ENCODE measurements at regions not wholly inside any gene's neighbourhood (a gene's known extent, or its start where the extent isn't known, plus 50 kb on each side); places are given as distances from the start of the nearest gene placed in this dataset.

DNA sequence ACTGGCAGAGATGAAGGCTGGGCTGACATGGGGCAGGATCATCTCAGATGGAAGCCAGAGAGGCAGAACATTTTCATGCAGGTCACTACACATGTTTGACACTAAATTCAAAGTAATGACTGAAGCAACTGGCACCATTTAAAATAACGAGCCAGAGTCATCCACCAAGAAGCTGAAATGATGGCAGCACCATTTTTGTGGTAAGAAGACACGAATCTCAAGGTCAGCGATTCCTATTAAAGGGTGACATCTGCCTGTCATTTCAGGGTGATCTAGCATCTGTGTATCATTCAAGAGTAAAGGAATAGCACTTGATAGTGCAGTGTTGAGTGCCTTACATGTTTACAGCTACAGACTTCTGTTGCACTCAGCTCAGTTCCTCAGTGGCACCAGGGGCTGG is 113.4 kb upstream of the C11orf87 start:
- H3K9me3 ChIP-seq (ENCODE audit: control insufficient read depth in 3 of 3, low read length in 3 of 3), result no peaks in the 10 kb centered on the region
- no peak overlapping the region for H3K27ac ChIP-seq (ENCODE audit: low read depth, low read length)
- H3K4me1 ChIP-seq (ENCODE audit: control insufficient read depth in 3 of 3, insufficient read depth in 3 of 3, low read length in 3 of 3), result peaks cover under 1 to 3% (median 2%) of the 10 kb centered on the region in 3 donors
- H3K36me3 ChIP-seq (ENCODE audit: control insufficient read depth in 3 of 3, insufficient read depth in 3 of 3, low read length in 3 of 3), result no peaks in the 10 kb centered on the region
- no peaks in the 10 kb centered on the region for H3K27me3 ChIP-seq (ENCODE audit: control insufficient read depth in 3 of 3, insufficient read depth in 3 of 3, low read length in 3 of 3)
- H3K4me3 ChIP-seq (ENCODE audit: low read length in 3 of 3), result no peak overlapping the region
- H3K9ac ChIP-seq (ENCODE audit: low read depth in 1 of 3, low read length in 3 of 3), result no peak overlapping the region

DNA sequence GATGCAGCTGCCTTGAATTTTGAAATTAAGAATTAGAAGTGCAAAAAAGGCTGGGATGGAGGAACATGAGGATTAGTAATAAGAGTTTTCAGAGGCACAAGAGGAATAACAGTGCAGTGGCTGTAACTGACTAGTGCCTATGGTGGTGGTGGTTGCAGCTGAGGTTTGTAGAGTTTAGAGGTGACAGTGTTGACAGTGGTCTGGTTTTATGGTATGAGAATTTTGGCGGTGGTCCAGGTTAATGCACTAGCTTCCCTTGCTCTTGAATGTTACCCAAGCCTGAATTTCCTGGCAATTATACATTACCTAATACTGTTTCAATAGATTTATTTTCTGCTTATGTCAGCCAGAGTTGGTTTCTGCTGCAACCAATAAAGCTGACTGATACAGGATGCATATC is 112.8 kb upstream of the C11orf87 start:
- Histone ChIP-seq H3K9me3 (ENCODE audit: control insufficient read depth in 3 of 3, low read length in 3 of 3) (no peaks in the 10 kb centered on the region), H3K27me3 (ENCODE audit: control insufficient read depth in 3 of 3, insufficient read depth in 3 of 3, low read length in 3 of 3) (no peaks in the 10 kb centered on the region), H3K4me3 (ENCODE audit: low read length in 3 of 3) (no peak overlapping the region), H3K4me1 (ENCODE audit: control insufficient read depth in 3 of 3, insufficient read depth in 3 of 3, low read length in 3 of 3) (peaks cover 0 to 3% (median 2%) of the 10 kb centered on the region in 3 donors), H3K9ac (ENCODE audit: low read depth in 1 of 3, low read length in 3 of 3) (no peak overlapping the region), H3K27ac (ENCODE audit: low read depth, low read length) (no peak overlapping the region), H3K36me3 (ENCODE audit: control insufficient read depth in 3 of 3, insufficient read depth in 3 of 3, low read length in 3 of 3) (no peaks in the 10 kb centered on the region)

DNA sequence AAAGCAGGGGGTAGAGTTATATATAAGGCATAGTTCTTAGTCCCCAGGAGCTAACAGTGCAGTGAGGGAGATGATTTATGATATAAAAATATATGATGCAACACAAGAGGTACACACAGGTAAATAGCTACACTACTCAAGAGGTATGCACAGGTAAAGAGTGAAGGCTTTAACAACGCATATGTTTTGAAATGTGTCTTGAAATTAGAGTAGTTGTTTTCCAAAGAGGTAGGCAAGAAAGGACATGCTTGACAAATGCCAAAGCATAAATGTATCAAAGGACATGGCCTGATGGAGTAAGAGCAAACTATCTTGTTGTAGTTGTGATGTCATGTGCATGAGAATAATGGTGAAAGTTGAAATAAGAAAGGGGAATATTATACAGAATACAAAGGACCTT is 104.3 kb upstream of the C11orf87 start:
- no peak overlapping the region for H3K4me3 ChIP-seq (ENCODE audit: low read length in 3 of 3)
- no peaks in the 10 kb centered on the region for H3K27me3 ChIP-seq (ENCODE audit: control insufficient read depth in 3 of 3, insufficient read depth in 3 of 3, low read length in 3 of 3)
- H3K9ac ChIP-seq (ENCODE audit: low read depth in 1 of 3, low read length in 3 of 3), result no peak overlapping the region
- H3K27ac ChIP-seq (ENCODE audit: low read depth, low read length), result no peak overlapping the region
- H3K36me3 ChIP-seq (ENCODE audit: control insufficient read depth in 3 of 3, insufficient read depth in 3 of 3, low read length in 3 of 3), result no peaks in the 10 kb centered on the region
- no peaks in the 10 kb centered on the region for H3K9me3 ChIP-seq (ENCODE audit: control insufficient read depth in 3 of 3, low read length in 3 of 3)
- H3K4me1 ChIP-seq (ENCODE audit: control insufficient read depth in 3 of 3, insufficient read depth in 3 of 3, low read length in 3 of 3), result no peaks in the 10 kb centered on the region

DNA sequence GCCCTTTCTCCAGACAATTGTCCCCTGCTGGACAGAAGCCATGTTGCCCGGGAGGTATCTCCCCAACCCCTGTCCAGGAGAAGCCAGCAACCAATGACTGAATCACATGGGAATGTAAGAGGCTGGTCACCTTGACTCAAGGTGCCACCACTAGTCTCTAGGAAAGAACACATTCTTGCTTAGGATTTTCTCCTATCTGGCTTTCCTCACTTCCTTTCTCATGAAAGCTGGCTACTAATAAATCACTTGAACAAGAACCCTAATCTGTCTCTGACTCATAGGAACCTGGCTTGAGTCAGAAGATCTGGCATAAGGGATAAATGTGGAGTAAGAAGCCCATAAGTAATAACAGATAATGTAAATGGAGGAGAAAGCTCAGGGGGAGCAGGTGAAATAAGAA is 101.4 kb upstream of the C11orf87 start:
- Histone ChIP-seq H3K27ac (ENCODE audit: low read depth, low read length) (no peak overlapping the region), H3K4me3 (ENCODE audit: low read length in 3 of 3) (no peak overlapping the region), H3K27me3 (ENCODE audit: control insufficient read depth in 3 of 3, insufficient read depth in 3 of 3, low read length in 3 of 3) (no peaks in the 10 kb centered on the region), H3K36me3 (ENCODE audit: control insufficient read depth in 3 of 3, insufficient read depth in 3 of 3, low read length in 3 of 3) (no peaks in the 10 kb centered on the region), H3K9me3 (ENCODE audit: control insufficient read depth in 3 of 3, low read length in 3 of 3) (no peaks in the 10 kb centered on the region), H3K9ac (ENCODE audit: low read depth in 1 of 3, low read length in 3 of 3) (no peak overlapping the region), H3K4me1 (ENCODE audit: control insufficient read depth in 3 of 3, insufficient read depth in 3 of 3, low read length in 3 of 3) (no peaks in the 10 kb centered on the region)

DNA sequence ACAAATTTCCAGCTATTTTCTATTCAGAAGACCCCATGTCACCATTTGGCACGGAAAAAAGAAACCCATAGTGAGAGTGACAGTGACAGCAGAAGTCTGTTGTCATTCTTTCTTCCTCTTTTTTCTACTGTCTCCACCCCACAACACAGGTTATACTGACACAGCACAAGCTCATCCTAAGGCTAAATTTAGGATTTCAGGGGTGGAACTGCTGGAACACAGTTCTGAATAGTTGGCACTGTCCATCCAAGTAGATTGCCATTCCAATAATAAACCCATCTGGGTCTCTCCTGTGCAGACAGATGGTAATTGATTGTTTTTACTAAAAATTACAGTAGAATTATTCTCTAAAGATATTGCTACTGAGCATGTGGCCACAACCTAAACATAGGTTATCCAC is 95.2 kb upstream of the C11orf87 start:
- H3K27me3 ChIP-seq (ENCODE audit: control insufficient read depth in 3 of 3, insufficient read depth in 3 of 3, low read length in 3 of 3), result no peaks in the 10 kb centered on the region
- no peaks in the 10 kb centered on the region for H3K4me1 ChIP-seq (ENCODE audit: control insufficient read depth in 3 of 3, insufficient read depth in 3 of 3, low read length in 3 of 3)
- no peak overlapping the region for H3K27ac ChIP-seq (ENCODE audit: low read depth, low read length)
- H3K9ac ChIP-seq (ENCODE audit: low read depth in 1 of 3, low read length in 3 of 3), result no peak overlapping the region
- H3K4me3 ChIP-seq (ENCODE audit: low read length in 3 of 3), result no peak overlapping the region
- H3K36me3 ChIP-seq (ENCODE audit: control insufficient read depth in 3 of 3, insufficient read depth in 3 of 3, low read length in 3 of 3), result no peaks in the 10 kb centered on the region
- peaks cover 0 to 2% (median 0%) of the 10 kb centered on the region in 3 donors for H3K9me3 ChIP-seq (ENCODE audit: control insufficient read depth in 3 of 3, low read length in 3 of 3)

DNA sequence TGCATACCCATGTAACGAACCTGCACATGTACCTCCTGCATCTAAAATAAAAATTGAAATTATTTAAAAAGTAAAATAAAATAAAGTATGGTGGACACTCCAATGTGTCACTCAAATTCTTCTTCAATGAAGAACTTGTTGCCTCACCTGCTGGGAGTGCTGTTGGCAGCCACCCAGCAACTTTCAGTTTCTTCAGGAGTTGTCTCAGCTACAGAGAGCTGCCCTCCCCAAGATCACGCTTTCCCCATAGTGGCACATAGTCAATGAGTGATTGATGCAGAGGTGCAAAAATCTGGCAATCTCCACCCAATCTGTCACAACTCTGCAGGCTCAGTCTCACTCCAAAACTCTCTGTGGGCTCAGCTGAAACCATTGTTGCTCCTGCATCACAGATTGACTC is 92.3 kb upstream of the C11orf87 start:
- no peak overlapping the region for H3K27ac ChIP-seq (ENCODE audit: low read depth, low read length)
- no peak overlapping the region for H3K4me3 ChIP-seq (ENCODE audit: low read length in 3 of 3)
- no peaks in the 10 kb centered on the region for H3K4me1 ChIP-seq (ENCODE audit: control insufficient read depth in 3 of 3, insufficient read depth in 3 of 3, low read length in 3 of 3)
- no peaks in the 10 kb centered on the region for H3K36me3 ChIP-seq (ENCODE audit: control insufficient read depth in 3 of 3, insufficient read depth in 3 of 3, low read length in 3 of 3)
- H3K9me3 ChIP-seq (ENCODE audit: control insufficient read depth in 3 of 3, low read length in 3 of 3), result peaks cover 0 to 2% (median 0%) of the 10 kb centered on the region in 3 donors
- no peak overlapping the region for H3K9ac ChIP-seq (ENCODE audit: low read depth in 1 of 3, low read length in 3 of 3)
- H3K27me3 ChIP-seq (ENCODE audit: control insufficient read depth in 3 of 3, insufficient read depth in 3 of 3, low read length in 3 of 3), result no peaks in the 10 kb centered on the region

DNA sequence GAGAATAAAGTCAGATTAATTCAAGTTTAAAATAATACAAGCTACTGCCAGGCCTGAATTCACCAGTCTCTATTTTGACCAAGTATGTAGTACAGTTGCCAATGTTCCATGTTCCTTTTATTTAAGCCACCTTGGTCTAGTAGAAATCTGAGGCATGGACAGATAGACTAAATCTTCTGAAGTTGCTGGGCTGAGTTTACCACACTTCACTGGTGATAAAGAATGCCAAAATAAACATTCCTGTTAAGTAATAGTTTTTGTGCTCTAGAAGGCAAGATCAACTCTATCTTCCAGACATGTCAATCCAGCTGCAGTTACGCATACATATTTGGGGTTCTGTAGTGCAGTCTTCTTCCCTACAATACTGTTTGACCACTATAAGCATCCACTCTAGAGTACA is 83.9 kb upstream of the C11orf87 start:
- no peaks in the 10 kb centered on the region for H3K36me3 ChIP-seq (ENCODE audit: control insufficient read depth in 3 of 3, insufficient read depth in 3 of 3, low read length in 3 of 3)
- no peak overlapping the region for H3K4me3 ChIP-seq (ENCODE audit: low read length in 3 of 3)
- no peak overlapping the region for H3K9ac ChIP-seq (ENCODE audit: low read depth in 1 of 3, low read length in 3 of 3)
- no peaks in the 10 kb centered on the region for H3K9me3 ChIP-seq (ENCODE audit: control insufficient read depth in 3 of 3, low read length in 3 of 3)
- H3K4me1 ChIP-seq (ENCODE audit: control insufficient read depth in 3 of 3, insufficient read depth in 3 of 3, low read length in 3 of 3), result no peaks in the 10 kb centered on the region
- H3K27ac ChIP-seq (ENCODE audit: low read depth, low read length), result no peak overlapping the region
- no peaks in the 10 kb centered on the region for H3K27me3 ChIP-seq (ENCODE audit: control insufficient read depth in 3 of 3, insufficient read depth in 3 of 3, low read length in 3 of 3)

DNA sequence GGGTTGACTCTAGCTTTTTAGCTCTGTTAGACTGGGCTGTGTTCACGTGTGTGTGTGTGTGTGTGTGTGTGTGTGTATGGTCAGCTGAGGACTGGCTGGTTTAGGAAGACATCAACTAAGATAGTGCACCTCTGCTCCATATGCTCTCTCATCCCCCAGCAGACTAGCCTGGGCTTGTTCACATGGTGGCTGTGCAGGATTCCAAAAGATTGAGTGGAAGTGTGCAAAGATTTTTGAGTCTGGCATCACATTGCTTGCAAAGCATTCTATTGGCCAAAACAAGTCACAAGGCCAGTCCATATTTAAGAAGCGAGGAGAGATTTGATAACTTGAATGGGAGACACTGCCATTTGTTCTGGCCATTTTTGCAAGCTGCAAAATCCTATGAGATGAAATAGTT is 79.7 kb upstream of the C11orf87 start:
- no peaks in the 10 kb centered on the region for H3K9me3 ChIP-seq (ENCODE audit: control insufficient read depth in 3 of 3, low read length in 3 of 3)
- no peaks in the 10 kb centered on the region for H3K4me1 ChIP-seq (ENCODE audit: control insufficient read depth in 3 of 3, insufficient read depth in 3 of 3, low read length in 3 of 3)
- no peaks in the 10 kb centered on the region for H3K27me3 ChIP-seq (ENCODE audit: control insufficient read depth in 3 of 3, insufficient read depth in 3 of 3, low read length in 3 of 3)
- no peak overlapping the region for H3K27ac ChIP-seq (ENCODE audit: low read depth, low read length)
- no peak overlapping the region for H3K4me3 ChIP-seq (ENCODE audit: low read length in 3 of 3)
- no peak overlapping the region for H3K9ac ChIP-seq (ENCODE audit: low read depth in 1 of 3, low read length in 3 of 3)
- H3K36me3 ChIP-seq (ENCODE audit: control insufficient read depth in 3 of 3, insufficient read depth in 3 of 3, low read length in 3 of 3), result no peaks in the 10 kb centered on the region

DNA sequence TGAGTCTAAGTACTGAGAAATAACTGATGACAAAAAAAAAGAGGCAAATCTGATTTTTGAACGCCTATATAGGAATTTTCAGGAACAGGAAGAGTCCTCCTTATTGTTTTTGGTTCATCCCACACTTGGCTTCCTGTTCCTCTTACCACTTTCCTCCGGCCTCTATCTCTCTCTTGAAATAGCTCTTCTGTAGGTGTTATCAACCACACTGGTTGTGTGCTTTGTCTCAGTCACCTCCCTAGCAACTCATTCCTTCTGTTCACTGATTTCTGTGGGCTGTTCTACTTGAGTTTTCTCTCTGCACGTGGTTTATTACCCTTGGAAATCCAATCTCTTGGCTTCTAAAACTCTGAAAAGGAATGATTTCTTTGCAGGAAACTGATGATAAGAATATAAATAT is 78.7 kb upstream of the C11orf87 start:
- H3K9ac ChIP-seq (ENCODE audit: low read depth in 1 of 3, low read length in 3 of 3), result no peak overlapping the region
- H3K9me3 ChIP-seq (ENCODE audit: control insufficient read depth in 3 of 3, low read length in 3 of 3), result no peaks in the 10 kb centered on the region
- no peaks in the 10 kb centered on the region for H3K4me1 ChIP-seq (ENCODE audit: control insufficient read depth in 3 of 3, insufficient read depth in 3 of 3, low read length in 3 of 3)
- H3K27me3 ChIP-seq (ENCODE audit: control insufficient read depth in 3 of 3, insufficient read depth in 3 of 3, low read length in 3 of 3), result no peaks in the 10 kb centered on the region
- H3K36me3 ChIP-seq (ENCODE audit: control insufficient read depth in 3 of 3, insufficient read depth in 3 of 3, low read length in 3 of 3), result no peaks in the 10 kb centered on the region
- no peak overlapping the region for H3K4me3 ChIP-seq (ENCODE audit: low read length in 3 of 3)
- H3K27ac ChIP-seq (ENCODE audit: low read depth, low read length), result no peak overlapping the region

DNA sequence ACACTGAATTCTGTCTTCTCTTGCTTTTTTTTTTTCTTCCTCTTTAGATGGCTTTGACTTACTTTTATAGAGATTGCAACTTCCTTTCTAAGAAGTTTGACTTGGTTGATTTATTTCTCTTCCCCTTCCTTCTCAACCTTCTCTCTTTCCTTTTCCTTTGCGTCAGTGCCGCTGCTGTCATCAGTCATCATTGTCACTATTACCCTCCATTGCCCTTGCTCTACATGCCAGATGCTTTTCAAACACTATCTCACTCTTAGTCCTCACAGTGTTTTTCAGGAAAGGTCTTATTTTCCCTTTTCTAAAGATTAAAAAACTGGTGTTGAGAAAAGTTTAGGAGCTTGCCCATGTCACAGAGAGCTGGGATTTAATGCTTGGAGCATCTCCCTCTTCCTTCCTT is 74.7 kb upstream of the C11orf87 start:
- H3K27me3 ChIP-seq (ENCODE audit: control insufficient read depth in 3 of 3, insufficient read depth in 3 of 3, low read length in 3 of 3), result no peaks in the 10 kb centered on the region
- H3K9ac ChIP-seq (ENCODE audit: low read depth in 1 of 3, low read length in 3 of 3), result no peak overlapping the region
- no peak overlapping the region for H3K27ac ChIP-seq (ENCODE audit: low read depth, low read length)
- H3K4me1 ChIP-seq (ENCODE audit: control insufficient read depth in 3 of 3, insufficient read depth in 3 of 3, low read length in 3 of 3), result no peaks in the 10 kb centered on the region
- no peaks in the 10 kb centered on the region for H3K9me3 ChIP-seq (ENCODE audit: control insufficient read depth in 3 of 3, low read length in 3 of 3)
- H3K4me3 ChIP-seq (ENCODE audit: low read length in 3 of 3), result no peak overlapping the region
- no peaks in the 10 kb centered on the region for H3K36me3 ChIP-seq (ENCODE audit: control insufficient read depth in 3 of 3, insufficient read depth in 3 of 3, low read length in 3 of 3)
